Adrenal gland (tissue), 5 donors: ENCODE measurements at regions not wholly inside any gene's neighbourhood (a gene's known extent, or its start where the extent isn't known, plus 50 kb on each side); places are given as distances from the start of the nearest gene placed in this dataset.

Experiments
- POLR2A ChIP-seq, 2 donors: fragments of 450-650 bp; IDR thresholded peaks; one replicate each; pipeline ENCODE4 v1.6.1; 2017; ENCODE audit warnings: antibody characterized with exemption in 2 of 2, mild to moderate bottlenecking in 2 of 2, moderate library complexity in 1 of 2
- TF ChIP-seq, protein P1 (sequence below), 6 experiments: fragments of 450-650 bp in 4 of 6; fragments of 200-600 bp in 2 of 6; sonication (generic) in 1 of 6; IDR thresholded peaks; 1 replicate in 5 of 6; 2 replicates in 1 of 6; pipeline versions ENCODE4 v1.5.1 to v1.8.0; 2016 to 2021; ENCODE audit warnings: antibody characterized with exemption in 6 of 6, mild to moderate bottlenecking in 2 of 6, moderate library complexity in 1 of 6
- donor health status: DM: no; HTN: no; CAD: no.

DNA sequence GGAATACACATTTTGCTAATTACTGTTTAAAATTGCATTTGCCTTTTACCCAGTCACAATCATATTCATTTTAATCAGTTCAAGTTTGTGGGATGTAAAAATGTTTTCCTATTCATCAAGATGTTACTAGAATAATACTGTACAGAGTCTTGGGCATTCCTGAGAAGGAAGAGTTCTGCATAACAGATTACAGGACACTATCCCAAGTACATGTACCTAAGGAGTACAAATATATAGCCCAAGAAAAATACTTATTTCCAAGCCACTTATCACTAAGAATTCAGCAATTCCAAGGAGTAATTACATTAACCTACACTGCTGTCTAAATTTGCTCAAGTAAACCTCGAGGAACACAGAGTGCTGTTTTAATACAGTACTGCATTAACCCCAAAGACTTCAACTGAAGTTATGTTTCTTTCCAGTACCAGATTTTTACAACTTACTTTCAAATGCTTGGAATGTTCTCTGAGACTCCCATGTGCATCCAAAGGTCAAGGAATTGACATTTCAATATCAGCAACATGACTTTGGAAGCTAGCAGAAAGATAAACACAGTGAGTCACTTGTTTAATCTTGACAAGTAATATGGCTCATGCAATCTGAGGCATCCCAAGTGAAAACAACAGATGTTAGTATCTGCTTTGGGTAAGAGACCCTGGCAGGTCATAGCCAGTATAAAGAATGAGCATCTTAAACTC lies 125.4 kb upstream of the BET1 start:
- no peak for TF ChIP-seq POLR2A (IDR thresholded peaks at IDR 0.05)
- TF ChIP-seq, protein P1, sequence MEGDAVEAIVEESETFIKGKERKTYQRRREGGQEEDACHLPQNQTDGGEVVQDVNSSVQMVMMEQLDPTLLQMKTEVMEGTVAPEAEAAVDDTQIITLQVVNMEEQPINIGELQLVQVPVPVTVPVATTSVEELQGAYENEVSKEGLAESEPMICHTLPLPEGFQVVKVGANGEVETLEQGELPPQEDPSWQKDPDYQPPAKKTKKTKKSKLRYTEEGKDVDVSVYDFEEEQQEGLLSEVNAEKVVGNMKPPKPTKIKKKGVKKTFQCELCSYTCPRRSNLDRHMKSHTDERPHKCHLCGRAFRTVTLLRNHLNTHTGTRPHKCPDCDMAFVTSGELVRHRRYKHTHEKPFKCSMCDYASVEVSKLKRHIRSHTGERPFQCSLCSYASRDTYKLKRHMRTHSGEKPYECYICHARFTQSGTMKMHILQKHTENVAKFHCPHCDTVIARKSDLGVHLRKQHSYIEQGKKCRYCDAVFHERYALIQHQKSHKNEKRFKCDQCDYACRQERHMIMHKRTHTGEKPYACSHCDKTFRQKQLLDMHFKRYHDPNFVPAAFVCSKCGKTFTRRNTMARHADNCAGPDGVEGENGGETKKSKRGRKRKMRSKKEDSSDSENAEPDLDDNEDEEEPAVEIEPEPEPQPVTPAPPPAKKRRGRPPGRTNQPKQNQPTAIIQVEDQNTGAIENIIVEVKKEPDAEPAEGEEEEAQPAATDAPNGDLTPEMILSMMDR (IDR thresholded peaks at IDR 0.05): no peak
